GM21723 (cell line): ENCODE measurements at regions not wholly inside any gene's neighbourhood (a gene's known extent, or its start where the extent isn't known, plus 50 kb on each side); places are given as distances from the start of the nearest gene placed in this dataset.
"Not testable (repeated sequence)": the region's sequence is repeated elsewhere in the genome, so short reads cannot be mapped to it uniquely, and the experiment has no call there.

ENCODE experiments used
- ATAC-seq: cut with Tn5 transposase; IDR thresholded peaks from one replicate; pipeline ENCODE4 v1.9.1; 2021; ENCODE audit warnings: mild to moderate bottlenecking, moderate library complexity; ENCODE audit not compliant: unreplicated experiment

DNA sequence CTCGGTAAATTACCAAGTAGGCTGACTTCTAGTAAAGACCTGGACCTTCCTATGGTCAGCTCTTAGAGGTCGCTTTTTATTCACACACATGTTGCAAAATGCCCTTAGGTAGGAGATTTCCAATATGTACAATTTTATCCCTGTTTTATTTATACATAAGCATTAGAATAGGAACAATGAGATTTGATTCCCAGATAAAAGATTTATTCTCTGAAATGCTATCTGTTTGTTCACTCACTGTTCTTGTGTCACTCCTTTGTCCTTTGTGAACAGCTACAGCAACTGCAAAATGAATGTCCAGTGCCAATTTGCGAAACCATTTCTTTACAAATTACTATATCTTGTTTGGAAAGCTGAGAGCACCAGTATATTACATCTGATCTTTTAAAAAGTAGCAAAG lies 991.5 kb upstream of the TYRP1 start:
- no peak for ATAC-seq

DNA sequence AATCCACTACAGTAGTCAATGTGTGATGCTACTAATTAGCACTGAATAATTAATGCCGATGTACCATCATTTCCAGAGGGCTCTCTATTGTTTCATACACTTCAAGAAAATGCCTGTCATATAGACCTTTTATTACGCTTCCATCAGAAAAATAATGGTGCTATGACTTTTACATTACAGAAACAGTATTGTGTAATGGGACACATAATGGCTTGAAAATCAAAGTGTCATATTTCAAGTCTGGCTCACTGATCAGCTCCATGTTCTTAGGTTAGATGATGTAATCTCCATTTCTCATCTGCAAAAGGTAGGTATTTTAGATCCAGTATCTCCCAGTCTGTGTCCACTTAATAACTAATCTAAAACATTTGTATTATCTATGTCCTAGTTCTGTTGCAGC lies 990.6 kb upstream of the TYRP1 start:
- ATAC-seq = no peak

DNA sequence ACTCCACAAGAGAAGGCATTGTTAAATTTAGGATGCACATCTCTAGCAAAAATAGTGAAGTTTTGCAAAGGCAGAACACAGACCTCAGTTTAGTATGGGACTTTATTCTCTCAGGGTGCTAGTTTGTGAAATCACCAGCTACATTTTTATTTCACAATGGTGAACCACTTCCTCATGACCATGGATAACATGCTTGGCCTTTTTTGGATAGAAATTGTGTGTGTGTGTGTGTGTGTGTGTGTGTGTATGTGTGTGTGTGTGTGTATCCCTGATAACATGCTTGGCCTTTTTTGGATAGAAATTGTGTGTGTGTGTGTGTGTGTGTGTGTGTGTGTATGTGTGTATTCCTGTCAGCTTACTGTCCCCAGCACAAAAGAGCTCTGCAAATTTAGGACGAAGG lies 989.0 kb upstream of the TYRP1 start:
- not testable (repeated sequence) for ATAC-seq

DNA sequence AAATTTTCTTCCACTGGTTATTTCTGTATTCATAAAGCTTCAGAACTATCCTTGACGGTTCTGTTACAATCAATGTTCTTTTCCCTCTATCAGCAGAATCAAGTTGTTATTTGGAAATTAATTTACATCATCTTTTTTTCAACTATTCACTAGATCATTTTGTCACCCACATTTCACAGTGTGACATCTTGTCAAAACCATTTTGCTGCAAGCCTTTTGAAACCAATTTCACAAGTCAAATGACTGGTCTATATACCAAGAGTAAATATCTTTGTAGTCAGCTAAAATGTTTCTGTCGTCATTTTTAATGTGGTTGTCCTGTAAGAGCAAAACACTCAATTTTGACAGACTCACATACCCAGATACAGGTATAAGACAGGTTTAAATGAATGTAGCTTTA lies 984.3 kb upstream of the TYRP1 start:
- ATAC-seq = no peak

DNA sequence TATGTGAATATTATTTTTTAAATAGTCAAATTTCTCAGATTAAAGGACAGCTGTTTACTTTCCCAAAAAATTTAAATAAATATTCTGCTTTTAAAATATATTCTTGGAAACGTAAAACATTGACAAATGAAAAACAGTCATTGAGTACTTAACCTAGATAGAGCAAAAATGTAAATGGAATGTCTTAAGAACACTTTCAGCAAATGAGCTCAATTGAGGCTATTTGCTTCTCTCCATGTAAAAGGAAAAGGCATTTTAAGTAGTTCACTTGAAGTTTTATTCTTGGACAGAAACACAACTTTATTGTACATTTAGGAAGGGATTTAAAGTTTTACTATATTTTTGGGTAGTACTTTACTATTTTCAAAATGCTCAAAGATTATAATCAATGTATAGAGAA lies 983.6 kb upstream of the TYRP1 start:
- no peak for ATAC-seq

DNA sequence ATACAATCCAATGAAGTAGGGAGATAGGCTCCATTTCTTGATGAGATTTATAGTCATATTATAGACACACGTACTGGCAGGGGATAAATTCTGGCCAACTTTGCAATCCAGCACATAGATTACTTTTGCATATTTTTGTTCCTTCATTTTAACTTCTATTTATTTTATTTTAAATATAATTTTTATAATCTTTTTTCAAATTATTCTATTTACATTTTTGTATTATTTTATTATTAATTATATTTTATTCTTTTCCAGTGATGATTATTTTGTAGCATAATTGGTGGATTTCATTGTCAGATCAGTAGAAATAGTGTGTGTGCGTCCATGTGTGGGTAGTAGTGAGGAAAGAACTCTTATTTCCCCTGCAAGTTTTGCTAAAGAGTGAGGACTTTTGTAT lies 980.1 kb upstream of the TYRP1 start:
- no peak for ATAC-seq

DNA sequence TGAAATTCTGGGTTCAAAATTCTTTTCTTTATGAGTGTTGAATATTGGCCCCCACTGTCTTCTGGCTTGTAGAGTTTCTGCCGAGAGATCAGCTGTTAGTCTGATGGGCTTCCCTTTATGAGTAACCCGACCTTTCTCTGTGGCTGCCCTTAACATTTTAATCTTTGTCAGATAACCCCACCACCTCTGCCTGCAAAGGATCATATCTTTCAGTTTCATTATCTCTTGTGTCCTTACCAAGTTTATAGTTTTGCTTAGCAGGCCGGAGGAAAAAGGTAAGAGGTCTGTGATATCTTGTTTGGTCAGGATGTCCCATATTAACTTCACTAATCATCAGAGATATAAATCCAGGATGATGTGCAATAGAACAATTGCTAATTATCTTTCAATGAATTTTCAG lies 970.2 kb upstream of the TYRP1 start:
- no peak for ATAC-seq

DNA sequence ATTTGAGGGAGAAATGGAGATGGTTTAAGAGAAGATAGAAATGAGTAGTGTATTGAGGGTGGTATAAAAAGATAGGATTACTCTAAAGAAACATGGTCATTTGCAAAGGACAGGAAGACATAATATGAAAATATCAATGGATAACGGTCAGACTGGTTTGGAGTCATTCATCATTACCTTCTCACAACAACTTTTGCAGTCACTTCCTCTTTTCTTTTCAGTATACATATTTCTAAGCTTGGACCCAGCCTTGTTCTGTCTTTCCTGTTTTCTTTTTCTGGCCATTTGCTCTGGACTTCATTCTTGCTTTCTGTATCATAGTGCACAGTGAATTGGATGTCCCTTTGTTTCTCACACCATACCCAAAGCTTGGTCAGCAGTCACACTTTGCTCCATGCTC lies 966.5 kb upstream of the TYRP1 start:
- ATAC-seq = no peak

DNA sequence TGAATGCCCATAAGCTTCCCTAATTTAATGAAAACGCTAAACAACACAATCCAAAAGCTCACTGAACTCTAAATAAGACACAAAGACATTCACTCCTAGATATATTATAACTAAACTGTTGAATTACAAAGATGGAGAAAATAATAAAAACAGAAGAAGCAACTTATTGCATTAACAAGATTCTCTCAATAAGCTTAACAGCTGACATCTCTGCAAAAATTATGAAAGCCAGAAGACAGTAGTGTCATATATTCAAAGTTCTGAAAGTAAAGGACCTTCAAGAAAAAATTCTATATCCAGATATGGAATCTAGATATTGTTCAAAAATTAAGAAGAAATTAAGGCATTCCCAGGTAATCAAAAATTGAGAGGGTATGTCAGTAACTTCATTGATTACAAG lies 957.8 kb upstream of the TYRP1 start:
- no peak for ATAC-seq

DNA sequence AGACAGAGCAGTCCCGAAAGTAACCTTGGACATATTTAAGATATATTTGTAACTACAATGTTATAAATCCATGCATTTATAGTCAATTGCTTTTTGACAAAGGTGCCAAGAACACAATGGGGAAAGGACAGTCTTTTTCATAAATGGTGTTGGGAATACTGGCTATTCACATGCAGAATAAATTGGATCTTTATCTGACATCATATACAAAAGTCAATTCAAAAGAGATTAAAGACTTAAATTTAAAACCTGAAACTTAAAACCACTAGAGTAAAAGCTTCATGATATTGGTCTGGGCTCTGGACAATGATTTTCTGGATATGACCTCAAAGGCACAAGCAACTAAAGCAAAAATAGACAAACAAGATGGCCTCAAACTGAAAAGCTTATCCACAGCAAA lies 950.7 kb upstream of the TYRP1 start:
- no peak for ATAC-seq

DNA sequence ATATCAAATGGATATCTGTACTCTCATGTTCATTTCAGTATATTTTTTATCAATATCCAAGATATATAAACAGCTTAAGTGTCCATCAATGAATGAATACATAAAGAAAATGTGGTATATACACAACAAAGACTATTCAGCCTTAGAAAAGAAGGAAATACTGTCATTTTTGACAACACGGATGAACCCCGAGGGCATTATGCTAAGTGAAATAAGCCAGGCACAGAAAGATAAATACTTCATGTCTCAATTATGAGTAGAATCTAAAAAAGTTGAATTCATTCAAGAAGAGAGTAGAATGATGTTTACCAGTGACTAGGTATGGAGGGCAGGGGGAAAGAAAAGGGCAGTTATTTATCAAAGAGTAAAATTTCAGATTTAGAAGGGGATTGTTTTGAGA lies 949.8 kb upstream of the TYRP1 start:
- no peak for ATAC-seq

DNA sequence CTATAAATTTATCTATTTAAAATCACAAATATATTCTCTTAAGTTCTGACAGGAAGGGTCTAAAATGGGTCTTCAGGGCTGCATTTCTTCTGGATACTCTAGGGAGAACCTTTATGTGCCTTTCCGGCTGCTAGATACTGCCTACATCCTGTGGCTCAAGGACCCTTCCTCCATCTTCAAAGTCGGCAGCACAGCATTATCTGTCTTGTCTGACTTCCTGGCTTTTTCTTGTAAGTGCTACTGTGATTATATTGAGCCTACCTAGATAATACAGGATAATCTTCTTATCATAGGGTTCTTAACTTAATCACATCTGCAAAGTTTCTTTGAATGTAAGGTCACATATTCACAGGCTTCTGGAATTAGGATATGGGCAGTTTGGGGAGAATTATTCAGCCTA lies 943.8 kb upstream of the TYRP1 start:
- ATAC-seq = no peak

DNA sequence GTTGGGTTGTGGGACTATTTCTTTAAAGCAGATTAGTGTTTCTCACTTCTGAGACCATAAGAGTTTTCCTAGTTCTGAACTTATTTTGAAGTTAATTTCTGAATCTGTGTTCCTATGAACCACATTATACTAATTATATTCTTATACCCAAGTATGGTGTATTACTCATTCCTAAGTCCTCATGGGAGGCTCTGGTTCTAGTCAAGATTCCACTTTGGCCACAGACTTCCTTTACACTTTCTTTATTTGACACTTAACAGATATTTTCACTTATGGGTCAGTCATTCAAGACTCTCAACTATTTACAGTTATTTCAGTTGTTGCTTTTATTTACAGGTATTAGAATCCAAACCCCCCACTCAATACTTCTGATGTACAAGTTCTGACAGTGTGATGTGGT lies 937.2 kb upstream of the TYRP1 start:
- ATAC-seq = no peak

DNA sequence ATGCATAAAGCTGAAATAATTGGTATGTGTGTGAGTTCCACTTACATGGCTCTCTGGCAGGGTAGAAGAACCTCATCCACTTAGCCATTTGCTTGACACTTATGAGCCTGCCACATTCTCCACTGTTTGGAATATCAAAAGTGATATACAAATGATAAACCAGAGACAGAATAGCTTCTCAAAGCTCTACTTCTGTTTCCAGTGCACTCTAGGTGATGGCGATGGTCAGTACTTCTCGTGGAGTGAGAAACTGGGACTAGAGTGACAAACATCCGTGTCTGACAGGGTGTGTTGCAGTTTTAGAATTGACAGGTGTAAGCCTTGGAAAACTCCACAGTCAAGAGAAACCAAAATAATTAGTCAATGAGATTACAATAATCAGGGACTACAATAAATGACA lies 935.8 kb upstream of the TYRP1 start:
- ATAC-seq = no peak

DNA sequence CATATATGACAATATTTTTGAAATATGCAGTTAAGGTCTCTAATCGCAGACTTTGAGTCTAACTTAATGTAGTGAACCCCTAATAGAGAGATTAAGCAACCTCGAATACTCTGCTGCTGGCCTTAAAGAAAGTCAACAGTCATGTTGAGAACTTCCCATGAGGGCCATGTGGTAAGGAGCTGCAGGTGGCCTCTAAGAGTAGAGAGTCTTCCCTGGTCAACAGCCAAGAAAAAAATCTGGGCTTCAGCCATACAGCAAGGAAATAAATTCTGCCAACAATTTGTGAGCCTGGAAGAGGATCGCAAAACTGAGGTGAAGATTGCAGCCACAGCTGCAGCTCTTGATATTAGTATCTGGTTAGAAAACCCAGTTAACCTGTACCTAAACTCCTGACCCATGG lies 935.2 kb upstream of the TYRP1 start:
- no peak for ATAC-seq

DNA sequence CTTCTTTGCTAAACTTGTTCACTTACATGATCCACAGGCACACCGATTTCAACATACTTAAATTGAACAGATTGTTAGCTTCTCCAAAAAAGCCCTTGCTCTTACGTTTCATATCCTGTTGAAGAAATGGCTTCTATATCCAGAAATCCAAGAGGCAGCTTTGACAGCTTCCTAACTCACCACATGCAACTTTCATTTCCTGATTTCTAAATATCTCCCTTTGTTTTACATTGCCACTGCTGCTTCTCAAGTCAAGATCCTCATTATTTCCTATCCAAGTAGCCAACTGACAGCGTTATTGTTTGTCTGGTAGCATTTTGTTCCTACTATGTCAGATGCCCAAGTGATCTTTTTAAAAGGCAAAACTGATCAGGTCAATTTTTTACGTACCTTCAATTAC lies 913.2 kb upstream of the TYRP1 start:
- no peak for ATAC-seq

DNA sequence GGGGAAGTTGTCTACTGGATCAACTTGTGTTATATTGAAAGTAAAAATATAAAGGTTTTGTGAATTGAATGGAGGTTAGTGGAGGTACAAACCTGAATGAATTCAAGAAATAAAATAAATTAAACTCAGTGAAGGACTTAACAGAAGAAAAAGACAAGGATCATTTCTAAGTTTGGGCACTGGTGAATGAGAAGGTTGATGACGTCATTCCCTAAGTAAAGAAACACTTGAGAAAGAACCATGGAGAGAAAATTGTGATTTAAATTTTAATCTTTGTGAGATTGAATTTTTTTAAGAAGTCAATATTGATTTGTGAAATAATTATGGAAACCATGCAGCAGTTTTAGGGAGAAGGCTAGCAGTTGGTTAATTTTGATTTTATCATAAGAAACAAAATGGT lies 900.3 kb upstream of the TYRP1 start:
- ATAC-seq = no peak

DNA sequence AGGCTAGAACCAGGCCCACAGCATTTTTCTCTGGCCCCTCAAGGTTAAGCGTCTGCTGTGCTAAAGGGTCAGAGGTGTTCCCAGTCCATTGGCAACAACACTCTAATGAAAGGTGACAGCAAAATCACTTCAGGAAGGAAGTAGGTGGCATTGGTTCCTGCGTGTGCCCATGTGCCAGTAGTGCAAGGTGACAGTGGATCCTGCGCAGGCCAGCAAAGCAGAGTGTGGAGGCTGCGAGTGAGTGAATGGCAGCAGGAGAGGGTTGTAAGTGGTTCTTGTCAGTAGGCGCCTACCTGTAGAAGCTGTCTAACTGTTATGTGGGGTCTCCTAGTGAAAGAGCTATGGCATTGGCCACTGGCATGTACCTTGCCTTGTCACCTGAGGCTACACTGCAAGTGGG lies 898.2 kb upstream of the TYRP1 start:
- no peak for ATAC-seq

DNA sequence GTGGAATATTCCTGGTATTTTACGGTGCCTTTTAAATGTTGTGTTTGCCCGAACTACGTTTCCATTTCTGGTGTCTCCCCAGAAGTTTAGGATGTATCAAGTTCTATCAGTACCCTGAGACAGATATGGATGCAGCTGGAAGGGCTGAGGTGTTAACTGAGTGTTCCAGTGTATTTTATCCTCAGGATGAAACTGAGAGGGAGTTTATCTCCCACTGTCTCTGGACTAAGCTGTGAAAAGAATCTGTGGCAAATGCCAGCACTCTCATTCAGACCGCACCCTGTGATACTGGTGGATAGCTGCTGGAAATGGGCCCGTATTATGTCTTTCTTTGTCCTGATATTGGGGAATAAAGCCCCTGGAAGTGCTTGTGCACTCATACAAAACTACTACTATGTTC lies 887.2 kb upstream of the TYRP1 start:
- ATAC-seq = no peak

DNA sequence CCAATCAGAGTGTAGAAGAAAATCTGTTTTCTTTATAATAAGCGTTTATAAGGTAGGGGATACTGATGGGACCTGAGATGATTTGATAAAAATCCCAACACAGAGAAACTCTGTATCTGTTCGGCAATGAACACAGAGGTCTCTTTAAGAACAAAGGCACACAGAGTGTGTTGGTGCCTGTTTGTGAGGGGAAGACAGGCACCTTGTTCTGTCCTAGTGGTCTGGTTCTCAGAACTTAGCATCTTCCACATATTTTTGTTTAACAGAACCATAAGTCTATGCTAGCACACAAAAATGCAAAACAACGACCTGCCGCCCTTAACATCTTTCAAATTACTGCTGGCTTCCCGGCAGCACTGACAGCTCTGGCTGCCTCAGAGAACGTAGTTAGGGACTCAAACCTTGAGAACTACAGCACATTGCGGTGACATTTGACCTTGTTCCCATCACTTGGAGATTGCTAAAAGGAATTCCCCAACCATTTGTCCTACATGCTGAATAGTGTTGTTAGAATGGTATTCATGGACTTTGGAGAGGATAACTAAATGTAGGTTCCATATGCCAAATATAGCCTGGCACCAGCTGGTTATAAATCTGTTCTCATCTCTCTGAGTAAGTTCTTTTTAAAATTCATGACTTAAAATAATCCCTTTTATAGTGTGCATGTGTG lies 871.7 kb upstream of the TYRP1 start:
- no peak for ATAC-seq

DNA sequence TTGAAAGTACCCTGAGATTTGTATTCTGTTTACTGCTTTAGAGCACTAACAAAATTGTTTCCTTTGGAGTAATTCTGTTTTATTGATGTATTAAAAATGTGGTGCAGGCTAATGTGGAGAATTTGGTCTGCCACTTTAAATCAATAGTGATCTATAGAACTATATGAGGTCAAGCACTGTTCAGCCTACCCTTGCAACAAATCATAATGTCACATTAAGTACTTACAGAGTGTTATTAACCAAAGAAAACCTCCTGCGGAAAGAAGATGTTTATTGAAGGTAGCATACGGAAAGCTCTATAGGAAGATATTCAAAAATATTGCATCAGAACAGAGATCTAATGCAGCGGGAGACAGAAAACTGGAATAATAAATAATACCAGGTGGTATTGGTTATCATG lies 865.0 kb upstream of the TYRP1 start:
- no peak for ATAC-seq

DNA sequence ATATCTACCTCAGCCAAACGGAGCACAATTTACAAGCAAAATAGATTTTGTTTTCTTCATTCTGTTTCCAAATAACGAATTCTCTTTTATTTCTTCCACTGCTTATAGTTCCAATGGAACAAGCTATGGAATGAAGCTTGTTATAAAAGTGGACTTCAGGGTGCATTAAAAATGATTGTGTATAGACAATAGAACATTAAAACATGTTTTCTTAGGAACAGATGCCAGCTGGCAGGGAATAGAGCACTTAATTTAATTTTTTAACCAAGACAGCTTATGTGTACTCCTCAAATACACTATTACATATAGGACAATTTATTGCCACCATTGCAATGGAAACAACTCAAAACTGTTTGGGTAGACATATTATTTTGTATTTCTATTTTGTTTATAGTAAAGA lies 860.1 kb upstream of the TYRP1 start:
- no peak for ATAC-seq

DNA sequence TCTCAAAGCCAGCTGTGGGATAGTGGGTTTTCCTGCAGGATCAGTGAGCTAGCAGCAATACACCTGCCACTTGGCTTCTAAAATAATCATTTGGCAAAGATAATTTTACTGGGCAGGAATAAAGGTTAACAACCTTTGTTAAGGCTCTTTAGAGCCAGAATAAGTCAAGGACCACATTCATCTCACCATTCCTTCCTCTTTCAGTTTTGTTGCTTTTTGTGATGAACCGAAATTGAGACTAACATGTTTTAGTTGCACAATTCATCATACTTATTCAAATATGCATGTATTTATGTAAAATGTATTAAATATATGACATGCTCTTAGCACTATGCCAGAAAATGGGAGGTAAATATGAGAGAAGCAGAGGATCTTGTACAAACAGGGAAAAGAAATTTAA lies 824.4 kb upstream of the TYRP1 start:
- no peak for ATAC-seq

DNA sequence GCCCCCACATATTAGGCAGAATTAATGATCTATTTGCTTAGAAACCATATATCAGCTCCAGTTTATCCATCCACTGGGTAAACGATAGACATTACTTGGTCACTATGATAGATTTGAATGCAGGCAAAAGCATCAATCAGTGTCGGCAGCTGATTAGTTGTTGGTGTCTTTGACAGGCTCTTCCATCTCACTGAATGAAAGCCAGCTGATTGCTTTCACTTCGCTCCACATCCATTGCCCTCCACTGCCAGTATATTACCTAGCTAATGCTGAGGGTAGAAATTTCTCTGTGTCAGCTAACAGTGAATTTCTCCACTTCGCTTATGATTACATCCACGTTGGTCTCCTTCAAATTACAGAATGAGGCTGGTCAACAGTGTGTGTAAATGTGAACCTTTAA lies 821.3 kb upstream of the TYRP1 start:
- ATAC-seq = no peak
